ENCODE measurements at regions not wholly inside any gene's neighbourhood (a gene's known extent, or its start where the extent isn't known, plus 50 kb on each side); places are given as distances from the start of the nearest gene placed in this dataset.
"Not testable (repeated sequence)": the region's sequence is repeated elsewhere in the genome, so short reads cannot be mapped to it uniquely, and the experiment has no call there.

- TF ChIP-seq CTCF (conservative IDR thresholded peaks at IDR 0.05; ENCODE audit: low read depth, low read length) = peak; percentile 65
- DNase-seq (ENCODE audit: low read depth) = peak; percentile 69
Measured at GRCh38 chr10:109773288-109774120, 149.8 kb downstream of the XPNPEP1 start.

GRCh38 chr10:109770663-109771062, 152.6 kb downstream of the XPNPEP1 start:
- no peak overlapping the region for H3K4me3 ChIP-seq (ENCODE audit: low read depth, low read length)
- no peak for TF ChIP-seq CTCF (conservative IDR thresholded peaks at IDR 0.05; ENCODE audit: low read depth, low read length)
- DNase-seq (ENCODE audit: low read depth) = no peak

More at GRCh38 chr10:109773288-109774120, 149.8 kb downstream of the XPNPEP1 start:
- H3K4me3 ChIP-seq (ENCODE audit: low read depth, low read length) = no peak overlapping the region

GRCh38 chr10:109769966-109770365, 153.3 kb downstream of the XPNPEP1 start:
- TF ChIP-seq CTCF (conservative IDR thresholded peaks at IDR 0.05; ENCODE audit: low read depth, low read length) = no peak
- no peak overlapping the region for H3K4me3 ChIP-seq (ENCODE audit: low read depth, low read length)
- no peak for DNase-seq (ENCODE audit: low read depth)

- TF ChIP-seq CTCF (conservative IDR thresholded peaks at IDR 0.05; ENCODE audit: low read depth, low read length) = no peak
- no peak overlapping the region for H3K4me3 ChIP-seq (ENCODE audit: low read depth, low read length)
- no peak for DNase-seq (ENCODE audit: low read depth)
Measured at GRCh38 chr10:109765838-109766237, 157.5 kb downstream of the XPNPEP1 start.

DNA sequence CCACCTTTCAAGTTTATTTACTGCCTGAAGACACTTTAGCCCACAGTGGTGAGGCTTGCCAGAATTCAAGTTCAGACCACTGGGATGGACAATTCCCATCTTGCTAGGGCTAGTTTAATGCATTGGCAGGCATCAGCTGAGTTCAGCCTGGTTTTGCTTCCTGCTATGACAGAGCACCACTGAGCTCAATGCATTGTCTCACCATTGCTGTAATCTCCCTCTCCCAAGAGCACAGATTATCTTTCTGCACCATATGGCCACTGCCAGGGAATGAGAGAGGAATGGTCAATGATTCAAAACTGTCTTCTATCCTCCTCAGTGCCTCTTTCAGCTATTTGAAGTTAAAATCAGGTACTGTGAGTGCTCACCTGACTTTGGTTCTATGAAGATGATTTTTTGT, 160.8 kb downstream of the XPNPEP1 start:
- TF ChIP-seq CTCF (conservative IDR thresholded peaks at IDR 0.05; ENCODE audit: low read depth, low read length) = no peak
- no peak overlapping the region for H3K4me3 ChIP-seq (ENCODE audit: low read depth, low read length)
- DNase-seq (ENCODE audit: low read depth) = no peak

DNA sequence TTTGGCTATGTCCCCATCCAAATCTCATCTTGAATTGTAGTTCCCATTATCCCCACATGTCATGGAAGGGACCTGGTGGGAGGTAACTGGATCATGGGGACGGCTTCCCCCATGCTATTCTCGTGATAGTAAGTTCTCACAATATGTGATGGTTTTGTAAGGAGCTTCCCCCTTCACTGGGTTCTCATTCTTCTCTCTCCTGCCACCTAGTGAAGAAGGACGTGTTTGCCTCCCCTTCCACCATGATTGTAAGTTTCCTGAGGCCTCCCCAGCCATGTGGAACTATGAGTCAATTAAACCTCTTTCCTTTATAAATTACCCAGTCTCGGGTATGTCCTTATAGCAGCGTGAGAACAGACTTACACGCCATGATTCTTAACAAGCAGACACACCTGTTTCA, 165.6 kb downstream of the XPNPEP1 start:
- peak; percentile 21 for TF ChIP-seq CTCF (conservative IDR thresholded peaks at IDR 0.05; ENCODE audit: low read depth, low read length)
- DNase-seq (ENCODE audit: low read depth) = peak; percentile 26
- H3K4me3 ChIP-seq (ENCODE audit: low read depth, low read length) = not testable (repeated sequence)

DNA sequence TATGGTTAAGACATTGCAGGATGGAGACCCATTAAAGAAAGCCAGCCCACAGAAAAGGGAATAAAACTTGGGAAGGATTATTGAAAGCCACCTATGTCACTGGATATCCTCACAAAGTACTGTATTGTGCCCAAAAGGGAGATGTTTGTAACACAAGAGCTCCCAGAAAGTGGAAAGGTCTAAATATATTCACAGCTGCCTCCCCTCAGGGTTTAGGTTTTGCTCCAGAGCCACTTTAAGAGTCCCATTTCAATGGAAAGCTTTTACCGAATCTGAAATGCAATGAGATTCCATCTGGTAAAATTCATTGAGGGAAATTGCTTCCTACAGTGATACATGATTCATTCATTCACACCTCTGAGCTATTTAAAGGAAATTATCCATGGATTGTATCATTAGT, 176.4 kb downstream of the XPNPEP1 start:
- no peak for TF ChIP-seq CTCF (conservative IDR thresholded peaks at IDR 0.05; ENCODE audit: low read depth, low read length)
- no peak for DNase-seq (ENCODE audit: low read depth)
- H3K4me3 ChIP-seq (ENCODE audit: low read depth, low read length) = no peak overlapping the region
